ENCODE measurements at regions not wholly inside any gene's neighbourhood (a gene's known extent, or its start where the extent isn't known, plus 50 kb on each side); places are given as distances from the start of the nearest gene placed in this dataset.

DNA sequence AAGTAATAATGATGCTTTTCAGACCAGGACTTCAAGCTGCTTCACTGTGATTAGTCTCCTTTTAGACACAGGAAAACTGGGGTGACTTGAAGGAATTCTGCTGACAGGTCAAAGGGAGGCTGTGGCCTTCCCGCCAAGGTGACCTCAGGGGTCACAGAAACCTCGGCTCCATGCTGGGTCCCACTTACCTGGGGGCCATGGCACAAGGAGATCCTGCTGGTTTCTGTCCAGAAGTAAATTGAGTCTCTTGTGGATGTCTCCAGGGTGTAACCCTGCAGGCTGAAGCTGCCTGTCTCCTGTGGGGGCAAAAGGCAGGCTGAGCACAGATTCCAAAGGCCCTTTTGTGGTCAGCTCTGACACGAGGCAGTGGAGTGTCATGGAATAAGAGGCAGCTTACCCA lies 138.7 kb upstream of the MED13L start:
- WGBS, 2 donors: 55 to 69% methylated on average over 3 of the region's 3 CpGs
- Histone ChIP-seq H3K27me3 (ENCODE audit: control insufficient read depth in 3 of 3, insufficient read depth in 3 of 3, low read length in 2 of 3) (peaks cover 0 to 2% (median 0%) of the 10 kb centered on the region in 3 donors), H3K36me3 (ENCODE audit: control insufficient read depth in 4 of 4, insufficient read depth in 4 of 4, low read length in 4 of 4) (no peaks in the 10 kb centered on the region), H3K9me3 (ENCODE audit: control insufficient read depth in 4 of 4, insufficient read depth in 3 of 4, low read length in 3 of 4) (no peaks in the 10 kb centered on the region), H3K4me1 (ENCODE audit: control insufficient read depth in 5 of 5, insufficient read depth in 5 of 5, low read length in 5 of 5) (peaks cover 0 to 3% (median 0%) of the 10 kb centered on the region in 5 donors), H3K27ac (ENCODE audit: low read depth in 1 of 2, low read length in 1 of 2) (no peak overlapping the region), H3K4me3 (no peak overlapping the region), H3K9ac (ENCODE audit: insufficient read depth in 1 of 2, low read length in 2 of 2) (no peak overlapping the region)
- ATAC-seq (ENCODE audit: insufficient read depth, low FRiP score): no peak
- TF ChIP-seq, protein P1, sequence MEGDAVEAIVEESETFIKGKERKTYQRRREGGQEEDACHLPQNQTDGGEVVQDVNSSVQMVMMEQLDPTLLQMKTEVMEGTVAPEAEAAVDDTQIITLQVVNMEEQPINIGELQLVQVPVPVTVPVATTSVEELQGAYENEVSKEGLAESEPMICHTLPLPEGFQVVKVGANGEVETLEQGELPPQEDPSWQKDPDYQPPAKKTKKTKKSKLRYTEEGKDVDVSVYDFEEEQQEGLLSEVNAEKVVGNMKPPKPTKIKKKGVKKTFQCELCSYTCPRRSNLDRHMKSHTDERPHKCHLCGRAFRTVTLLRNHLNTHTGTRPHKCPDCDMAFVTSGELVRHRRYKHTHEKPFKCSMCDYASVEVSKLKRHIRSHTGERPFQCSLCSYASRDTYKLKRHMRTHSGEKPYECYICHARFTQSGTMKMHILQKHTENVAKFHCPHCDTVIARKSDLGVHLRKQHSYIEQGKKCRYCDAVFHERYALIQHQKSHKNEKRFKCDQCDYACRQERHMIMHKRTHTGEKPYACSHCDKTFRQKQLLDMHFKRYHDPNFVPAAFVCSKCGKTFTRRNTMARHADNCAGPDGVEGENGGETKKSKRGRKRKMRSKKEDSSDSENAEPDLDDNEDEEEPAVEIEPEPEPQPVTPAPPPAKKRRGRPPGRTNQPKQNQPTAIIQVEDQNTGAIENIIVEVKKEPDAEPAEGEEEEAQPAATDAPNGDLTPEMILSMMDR (IDR thresholded peaks at IDR 0.05; ENCODE audit: control extremely low read depth, extremely low read depth): no peak
- no peak for DNase-seq

DNA sequence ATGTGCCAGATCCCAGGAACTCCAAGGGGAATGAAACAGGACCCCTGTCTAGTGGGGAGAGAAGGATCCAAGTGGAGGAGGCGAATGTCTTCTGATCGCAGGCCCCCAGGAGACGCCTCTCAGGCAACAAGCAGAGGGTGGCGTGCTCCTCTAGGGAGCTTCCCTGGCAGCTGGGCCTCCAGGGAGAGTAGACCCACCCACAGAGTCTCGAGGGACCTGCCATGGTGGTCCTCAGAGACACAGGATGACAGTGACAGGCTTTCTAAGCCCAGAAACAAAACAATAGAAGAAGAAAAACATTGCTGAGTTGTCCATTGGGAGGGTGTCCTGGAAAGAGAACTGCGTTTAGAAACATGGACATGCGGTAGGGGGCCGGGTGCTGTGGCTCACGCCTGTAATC lies 140.6 kb upstream of the MAP1LC3B2 start:
- Histone ChIP-seq H3K4me1 (ENCODE audit: control insufficient read depth in 5 of 5, insufficient read depth in 5 of 5, low read length in 5 of 5) (peaks cover 0 to 3% (median 0%) of the 10 kb centered on the region in 5 donors), H3K27ac (ENCODE audit: low read depth in 1 of 2, low read length in 1 of 2) (no peak overlapping the region), H3K9me3 (ENCODE audit: control insufficient read depth in 4 of 4, insufficient read depth in 3 of 4, low read length in 3 of 4) (peaks cover 0 to 2% (median 0%) of the 10 kb centered on the region in 4 donors), H3K36me3 (ENCODE audit: control insufficient read depth in 4 of 4, insufficient read depth in 4 of 4, low read length in 4 of 4) (no peaks in the 10 kb centered on the region), H3K4me3 (no peak overlapping the region), H3K9ac (ENCODE audit: insufficient read depth in 1 of 2, low read length in 2 of 2) (no peak overlapping the region), H3K27me3 (ENCODE audit: control insufficient read depth in 3 of 3, insufficient read depth in 3 of 3, low read length in 2 of 3) (peaks cover 0 to 2% (median 0%) of the 10 kb centered on the region in 3 donors)
- DNase-seq (no peak), ATAC-seq (ENCODE audit: insufficient read depth, low FRiP score) (no peak)
- TF ChIP-seq, protein P1 (IDR thresholded peaks at IDR 0.05; ENCODE audit: control extremely low read depth, extremely low read depth): no peak
- 90 to 93% methylated on average over 9 of the region's 9 CpGs for WGBS, 2 donors

DNA sequence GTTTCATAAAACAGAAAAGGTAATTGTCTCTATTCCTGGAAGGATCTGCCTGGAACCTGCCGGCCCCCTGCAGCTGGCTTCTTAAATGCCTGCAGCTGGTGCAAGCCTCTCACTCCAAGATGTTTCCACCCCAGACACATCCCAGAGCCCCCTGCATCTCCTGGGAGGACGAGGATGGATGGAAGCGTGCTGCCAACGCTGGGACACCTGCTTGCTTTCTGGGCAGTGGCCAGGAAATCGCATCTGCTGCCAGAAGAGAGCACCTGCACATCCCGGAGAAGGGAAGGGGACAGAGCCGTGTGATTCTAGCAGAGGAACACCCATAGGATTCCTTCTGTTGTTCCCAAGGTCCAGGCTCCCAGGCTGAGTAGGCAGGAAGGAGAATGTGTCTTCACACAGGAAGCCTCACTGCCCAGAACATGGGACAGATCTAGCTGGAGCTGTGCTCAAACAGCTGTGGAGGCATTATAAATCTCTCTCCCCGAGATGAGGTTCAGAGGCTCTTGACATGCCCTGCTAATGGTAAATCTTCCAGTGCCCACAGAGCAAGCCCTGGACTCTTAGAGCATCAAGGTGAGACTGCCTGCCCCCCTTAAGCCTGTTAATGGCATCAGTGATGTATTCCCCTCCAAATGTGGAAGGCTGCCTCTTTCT lies 138.8 kb upstream of the MAP1LC3B2 start:
- TF ChIP-seq, protein P1 (IDR thresholded peaks at IDR 0.05; ENCODE audit: control extremely low read depth, extremely low read depth): no peak
- no peak for ATAC-seq (ENCODE audit: insufficient read depth, low FRiP score)
- peaks cover 0 to 1% (median 0%) of the 10 kb centered on the region in 5 donors for H3K4me1 ChIP-seq (ENCODE audit: control insufficient read depth in 5 of 5, insufficient read depth in 5 of 5, low read length in 5 of 5)
- WGBS, 2 donors: 64 to 82% methylated on average over 8 of the region's 8 CpGs
- no peaks in the 10 kb centered on the region for H3K36me3 ChIP-seq (ENCODE audit: control insufficient read depth in 4 of 4, insufficient read depth in 4 of 4, low read length in 4 of 4)
- H3K27ac ChIP-seq (ENCODE audit: low read depth in 1 of 2, low read length in 1 of 2): no peak overlapping the region
- no peak overlapping the region for H3K4me3 ChIP-seq
- H3K27me3 ChIP-seq (ENCODE audit: control insufficient read depth in 3 of 3, insufficient read depth in 3 of 3, low read length in 2 of 3): no peaks in the 10 kb centered on the region
- peaks cover 0 to 2% (median 0%) of the 10 kb centered on the region in 4 donors for H3K9me3 ChIP-seq (ENCODE audit: control insufficient read depth in 4 of 4, insufficient read depth in 3 of 4, low read length in 3 of 4)
- no peak for DNase-seq
- H3K9ac ChIP-seq (ENCODE audit: insufficient read depth in 1 of 2, low read length in 2 of 2): no peak overlapping the region

All from lung (tissue), 11 donors.